Ovary (tissue), 3 donors: ENCODE measurements at regions not wholly inside any gene's neighbourhood (a gene's known extent, or its start where the extent isn't known, plus 50 kb on each side); places are given as distances from the start of the nearest gene placed in this dataset.

ENCODE experiments used
- CTCF ChIP-seq, 3 donors: fragments of 450-650 bp in 2 of 3; fragments of 200-600 bp in 1 of 3; IDR thresholded peaks; one replicate each; pipeline versions ENCODE4 v1.5.1 to v1.8.0; 2016 to 2022; ENCODE audit warnings: antibody characterized with exemption in 3 of 3, mild to moderate bottlenecking in 1 of 3
- EP300 ChIP-seq: sonication (generic); formaldehyde crosslinking; IDR thresholded peaks from one replicate; pipeline ENCODE4 v1.6.1; 2017; ENCODE audit warnings: antibody characterized with exemption
- POLR2A ChIP-seq: fragments of 450-650 bp; IDR thresholded peaks from one replicate; pipeline ENCODE4 v1.6.1; 2017; ENCODE audit warnings: antibody characterized with exemption, mild to moderate bottlenecking, moderate library complexity
- donor health status: DM: no; HTN: no; CAD: no.

GRCh38 chr12:4171742-4172141 is 101.8 kb upstream of the CCND2 start:
- TF ChIP-seq CTCF (IDR thresholded peaks at IDR 0.05) (no peak), POLR2A (no peak), EP300 (no peak)
